ENCODE measurements at regions not wholly inside any gene's neighbourhood (a gene's known extent, or its start where the extent isn't known, plus 50 kb on each side); places are given as distances from the start of the nearest gene placed in this dataset.

DNA sequence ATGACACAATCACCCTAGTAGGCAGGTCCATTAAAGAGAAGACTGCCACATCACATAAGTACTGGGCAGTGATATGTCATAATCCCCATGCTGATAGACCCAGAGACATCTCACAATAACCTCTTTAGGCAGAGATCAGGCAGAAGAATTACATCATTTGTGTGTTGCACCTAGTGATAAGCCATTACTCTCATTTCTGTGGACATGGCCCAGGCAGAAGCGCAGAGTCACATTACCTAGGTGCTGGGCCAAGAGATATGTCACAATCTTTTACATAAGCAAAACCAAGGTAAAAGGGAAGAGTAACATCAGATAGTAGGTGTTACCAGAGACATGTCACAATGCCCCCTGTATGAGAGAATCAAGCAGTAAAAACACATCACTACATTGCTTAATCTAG, 71.9 kb downstream of the ZNF726 start:
- TF ChIP-seq, protein P1, sequence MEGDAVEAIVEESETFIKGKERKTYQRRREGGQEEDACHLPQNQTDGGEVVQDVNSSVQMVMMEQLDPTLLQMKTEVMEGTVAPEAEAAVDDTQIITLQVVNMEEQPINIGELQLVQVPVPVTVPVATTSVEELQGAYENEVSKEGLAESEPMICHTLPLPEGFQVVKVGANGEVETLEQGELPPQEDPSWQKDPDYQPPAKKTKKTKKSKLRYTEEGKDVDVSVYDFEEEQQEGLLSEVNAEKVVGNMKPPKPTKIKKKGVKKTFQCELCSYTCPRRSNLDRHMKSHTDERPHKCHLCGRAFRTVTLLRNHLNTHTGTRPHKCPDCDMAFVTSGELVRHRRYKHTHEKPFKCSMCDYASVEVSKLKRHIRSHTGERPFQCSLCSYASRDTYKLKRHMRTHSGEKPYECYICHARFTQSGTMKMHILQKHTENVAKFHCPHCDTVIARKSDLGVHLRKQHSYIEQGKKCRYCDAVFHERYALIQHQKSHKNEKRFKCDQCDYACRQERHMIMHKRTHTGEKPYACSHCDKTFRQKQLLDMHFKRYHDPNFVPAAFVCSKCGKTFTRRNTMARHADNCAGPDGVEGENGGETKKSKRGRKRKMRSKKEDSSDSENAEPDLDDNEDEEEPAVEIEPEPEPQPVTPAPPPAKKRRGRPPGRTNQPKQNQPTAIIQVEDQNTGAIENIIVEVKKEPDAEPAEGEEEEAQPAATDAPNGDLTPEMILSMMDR (IDR thresholded peaks at IDR 0.05) = no peak
- no peak for TF ChIP-seq EP300 (IDR thresholded peaks at IDR 0.05)

Data from stomach (tissue), 4 donors.